Breast epithelium (tissue), 3 donors: ENCODE measurements at regions not wholly inside any gene's neighbourhood (a gene's known extent, or its start where the extent isn't known, plus 50 kb on each side); places are given as distances from the start of the nearest gene placed in this dataset.

Source experiments
- POLR2A ChIP-seq: fragments of 450-650 bp; IDR thresholded peaks from one replicate; pipeline ENCODE4 v1.6.1; 2016; ENCODE audit warnings: antibody characterized with exemption, mild to moderate bottlenecking, moderate library complexity
- POLR2AphosphoS5 ChIP-seq, 3 donors: sonication (generic); formaldehyde crosslinking; IDR thresholded peaks; one replicate each; pipeline ENCODE4 v1.6.1; 2017; ENCODE audit warnings: antibody characterized with exemption in 3 of 3
- TF ChIP-seq, protein P1 (sequence below), 3 donors: fragments of 450-650 bp; IDR thresholded peaks; one replicate each; pipeline ENCODE4 v1.5.1; 2016 to 2017; ENCODE audit warnings: antibody characterized with exemption in 3 of 3, mild to moderate bottlenecking in 3 of 3, moderate library complexity in 3 of 3

DNA sequence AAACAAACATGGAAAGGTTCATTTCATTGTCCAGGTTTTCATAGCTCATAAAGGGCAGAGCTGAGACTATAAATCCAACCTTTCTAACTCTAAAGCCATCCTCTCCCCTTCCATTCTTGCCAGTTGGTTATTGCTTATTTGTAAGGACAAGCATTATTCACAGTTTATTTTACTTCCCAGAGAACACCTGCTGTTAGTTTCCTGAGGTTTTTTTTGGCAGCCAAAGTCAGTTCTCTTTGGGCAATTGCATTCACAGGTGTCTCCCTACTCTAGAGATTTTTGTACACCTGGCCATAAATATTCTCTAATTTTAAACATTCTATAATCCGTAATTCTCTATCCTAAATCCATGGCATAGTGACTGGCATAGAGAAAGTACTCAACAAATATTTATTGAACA is 87.3 kb upstream of the SPHKAP start:
- TF ChIP-seq, protein P1, sequence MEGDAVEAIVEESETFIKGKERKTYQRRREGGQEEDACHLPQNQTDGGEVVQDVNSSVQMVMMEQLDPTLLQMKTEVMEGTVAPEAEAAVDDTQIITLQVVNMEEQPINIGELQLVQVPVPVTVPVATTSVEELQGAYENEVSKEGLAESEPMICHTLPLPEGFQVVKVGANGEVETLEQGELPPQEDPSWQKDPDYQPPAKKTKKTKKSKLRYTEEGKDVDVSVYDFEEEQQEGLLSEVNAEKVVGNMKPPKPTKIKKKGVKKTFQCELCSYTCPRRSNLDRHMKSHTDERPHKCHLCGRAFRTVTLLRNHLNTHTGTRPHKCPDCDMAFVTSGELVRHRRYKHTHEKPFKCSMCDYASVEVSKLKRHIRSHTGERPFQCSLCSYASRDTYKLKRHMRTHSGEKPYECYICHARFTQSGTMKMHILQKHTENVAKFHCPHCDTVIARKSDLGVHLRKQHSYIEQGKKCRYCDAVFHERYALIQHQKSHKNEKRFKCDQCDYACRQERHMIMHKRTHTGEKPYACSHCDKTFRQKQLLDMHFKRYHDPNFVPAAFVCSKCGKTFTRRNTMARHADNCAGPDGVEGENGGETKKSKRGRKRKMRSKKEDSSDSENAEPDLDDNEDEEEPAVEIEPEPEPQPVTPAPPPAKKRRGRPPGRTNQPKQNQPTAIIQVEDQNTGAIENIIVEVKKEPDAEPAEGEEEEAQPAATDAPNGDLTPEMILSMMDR (IDR thresholded peaks at IDR 0.05): no peak
- TF ChIP-seq POLR2AphosphoS5 (IDR thresholded peaks at IDR 0.05) (no peak), POLR2A (no peak)
